Stomach (tissue), 8 donors: ENCODE measurements at regions not wholly inside any gene's neighbourhood (a gene's known extent, or its start where the extent isn't known, plus 50 kb on each side); places are given as distances from the start of the nearest gene placed in this dataset.
"Not testable (repeated sequence)": the region's sequence is repeated elsewhere in the genome, so short reads cannot be mapped to it uniquely, and the experiment has no call there.

Experiments
- DNase-seq, 2 donors: peaks; one replicate each; pipeline versions ENCODE4 v3.0.0 to v3.0.0-alpha.2; 2013 to 2019
- H3K27ac ChIP-seq, 5 donors: fragments of 200-600 bp in 4 of 5; sonication (generic) in 4 of 5; one replicate each; pipeline ENCODE4 v1.5.1; 2013 to 2019; ENCODE audit warnings: mild to moderate bottlenecking in 1 of 5, moderate library complexity in 1 of 5
- H3K27me3 ChIP-seq, 3 donors: fragments of 200-600 bp; sonication (generic); one replicate each; pipeline ENCODE4 v1.5.1; 2017 to 2019; ENCODE audit warnings: mixed run types in 1 of 3
- H3K36me3 ChIP-seq, 4 donors: fragments of 200-600 bp; sonication (generic); 1 replicate in 3 of 4; 2 replicates in 1 of 4; pipeline ENCODE4 v1.5.1; 2016 to 2019
- H3K4me1 ChIP-seq, 4 donors: fragments of 200-600 bp; sonication (generic); one replicate each; pipeline ENCODE4 v1.5.1; 2016 to 2019
- H3K4me3 ChIP-seq, 4 donors: fragments of 200-600 bp; sonication (generic) in 3 of 4; one replicate each; pipeline ENCODE4 v1.5.1; 2016 to 2019; ENCODE audit warnings: mild to moderate bottlenecking in 1 of 4
- H3K9me3 ChIP-seq, 4 donors: fragments of 200-600 bp; sonication (generic); one replicate each; pipeline ENCODE4 v1.5.1; 2016 to 2019
- CTCF ChIP-seq, 7 experiments: fragments of 450-650 bp in 4 of 7; fragments of 200-600 bp in 3 of 7; sonication (generic) in 3 of 7; IDR thresholded peaks; one replicate each; pipeline ENCODE4 v1.5.1; 2016 to 2019; ENCODE audit warnings: antibody characterized with exemption in 7 of 7, control low read depth in 2 of 7, mild to moderate bottlenecking in 1 of 7
- EP300 ChIP-seq: sonication (generic); formaldehyde crosslinking; IDR thresholded peaks from one replicate; pipeline ENCODE4 v1.6.1; 2017; ENCODE audit warnings: antibody characterized with exemption
- POLR2A ChIP-seq, 4 donors: fragments of 450-650 bp; IDR thresholded peaks; one replicate each; pipeline ENCODE4 v1.6.1; 2016; ENCODE audit warnings: antibody characterized with exemption in 4 of 4, control low read depth in 2 of 4, mild to moderate bottlenecking in 1 of 4, moderate library complexity in 1 of 4
- POLR2AphosphoS5 ChIP-seq, 3 donors: sonication (generic); formaldehyde crosslinking; IDR thresholded peaks; one replicate each; pipeline ENCODE4 v1.6.1; 2016; ENCODE audit warnings: antibody characterized with exemption in 3 of 3
- WGBS, 5 donors: extraction: QIAGEN DNeasy Blood & Tissue Kit in 3 of 5; methylation state at CpG; one replicate each; pipeline versions ENCODE4 v1.1.5 to v1.1.7; 2013 to 2018; 5-methylcytosine and 5-hydroxymethylcytosine counted together
- intact Hi-C: fragments of 100-400 bp; cut with DNase I; formaldehyde crosslinking; loops from one replicate; pipeline ENCODE4 v1.15.1; 2023; ENCODE audit warnings: low total_unique reads
- donor health status: healthy with polysubstance abuse.
- donor health status: Bipolar disorder and iron deficiency.
- donor health status: healthy.

- H3K27ac ChIP-seq, result no peak overlapping the region
- no peaks in the 10 kb centered on the region for H3K36me3 ChIP-seq
- TF ChIP-seq EP300 (no peak), CTCF (IDR thresholded peaks at IDR 0.05) (no peak), POLR2AphosphoS5 (IDR thresholded peaks at IDR 0.05) (no peak), POLR2A (IDR thresholded peaks at IDR 0.05) (no peak)
- no peaks in the 10 kb centered on the region for H3K4me1 ChIP-seq
- no peak overlapping the region for H3K4me3 ChIP-seq
- DNase-seq, result no peak
- intact Hi-C loops, result no loop called here
- peaks cover 0 to 16% (median 7%) of the 10 kb centered on the region in 4 donors for H3K9me3 ChIP-seq
- H3K27me3 ChIP-seq, result no peaks in the 10 kb centered on the region
These were observed 154.0 kb upstream of the LMNTD1 start for GRCh38 chr12:25707056-25707455.

GRCh38 chr12:25708661-25709060, 155.6 kb upstream of the LMNTD1 start:
- intact Hi-C loops, result no loop called here
- TF ChIP-seq POLR2AphosphoS5 (IDR thresholded peaks at IDR 0.05), result no peak
- no peak for TF ChIP-seq EP300
- TF ChIP-seq POLR2A (IDR thresholded peaks at IDR 0.05), result no peak
- no peak for TF ChIP-seq CTCF (IDR thresholded peaks at IDR 0.05)
- Histone ChIP-seq H3K27ac (no peak overlapping the region), H3K4me3 (no peak overlapping the region), H3K36me3 (no peaks in the 10 kb centered on the region), H3K27me3 (no peaks in the 10 kb centered on the region), H3K4me1 (no peaks in the 10 kb centered on the region), H3K9me3 (peaks cover 0 to 16% (median 7%) of the 10 kb centered on the region in 4 donors)
- DNase-seq, result no peak
- WGBS, 5 donors, result 68 to 77% (median 71%) methylated on average over 2 of the region's 2 CpGs

- peak in 1 of 2 donors; percentile 27 for DNase-seq
- peaks cover 0 to 16% (median 7%) of the 10 kb centered on the region in 4 donors for H3K9me3 ChIP-seq
- no peaks in the 10 kb centered on the region for H3K27me3 ChIP-seq
- no peak overlapping the region for H3K27ac ChIP-seq
- TF ChIP-seq POLR2AphosphoS5 (IDR thresholded peaks at IDR 0.05) (no peak), POLR2A (IDR thresholded peaks at IDR 0.05) (no peak), EP300 (no peak), CTCF (IDR thresholded peaks at IDR 0.05) (no peak)
- no peaks in the 10 kb centered on the region for H3K36me3 ChIP-seq
- 76 to 87% (median 79%) methylated on average over 2 of the region's 2 CpGs for WGBS, 5 donors
- no peaks in the 10 kb centered on the region for H3K4me1 ChIP-seq
- H3K4me3 ChIP-seq, result no peak overlapping the region
- intact Hi-C loops, result no loop called here
These were observed 157.0 kb upstream of the LMNTD1 start for GRCh38 chr12:25710128-25710527.

GRCh38 chr12:25710938-25711605, 158.0 kb upstream of the LMNTD1 start:
- intact Hi-C loops, DNase-seq, H3K27ac ChIP-seq, H3K36me3 ChIP-seq, H3K4me1 ChIP-seq, H3K27me3 ChIP-seq, H3K4me3 ChIP-seq: not testable (repeated sequence)
- WGBS, 5 donors, result 93 to 98% (median 98%) methylated on average over 3 of the region's 3 CpGs
- H3K9me3 ChIP-seq, result peaks cover 0 to 16% (median 7%) of the 10 kb centered on the region in 4 donors

- WGBS, 5 donors, result 74 to 86% (median 80%) methylated on average over 8 of the region's 8 CpGs
These were observed 159.1 kb upstream of the LMNTD1 start for GRCh38 chr12:25712169-25712568.

More at GRCh38 chr12:25712169-25712568, 159.1 kb upstream of the LMNTD1 start:
- no peaks in the 10 kb centered on the region for H3K27me3 ChIP-seq
- H3K4me3 ChIP-seq, result no peak overlapping the region
- no peaks in the 10 kb centered on the region for H3K36me3 ChIP-seq
- intact Hi-C loops, result no loop called here
- H3K9me3 ChIP-seq, result peaks cover 0 to 14% (median 3%) of the 10 kb centered on the region in 4 donors
- no peak for DNase-seq
- H3K4me1 ChIP-seq, result no peaks in the 10 kb centered on the region
- TF ChIP-seq CTCF (IDR thresholded peaks at IDR 0.05) (no peak), EP300 (no peak), POLR2A (IDR thresholded peaks at IDR 0.05) (no peak), POLR2AphosphoS5 (IDR thresholded peaks at IDR 0.05) (no peak)
- H3K27ac ChIP-seq, result no peak overlapping the region
